ENCODE measurements at regions not wholly inside any gene's neighbourhood (a gene's known extent, or its start where the extent isn't known, plus 50 kb on each side); places are given as distances from the start of the nearest gene placed in this dataset.
"Not testable (repeated sequence)": the region's sequence is repeated elsewhere in the genome, so short reads cannot be mapped to it uniquely, and the experiment has no call there.

- TF ChIP-seq CTCF (IDR thresholded peaks at IDR 0.05; ENCODE audit: borderline replicate concordance, insufficient read depth, low read depth, low read length): no peak
- H3K4me3 ChIP-seq (ENCODE audit: low read depth, low read length): no peak overlapping the region
Measured at GRCh38 chr6:4433199-4433598, 297.8 kb upstream of the ECI2 start.

- H3K4me3 ChIP-seq (ENCODE audit: low read depth, low read length): no peak overlapping the region
- no peak for TF ChIP-seq CTCF (IDR thresholded peaks at IDR 0.05; ENCODE audit: borderline replicate concordance, insufficient read depth, low read depth, low read length)
Measured at GRCh38 chr6:4426968-4427367, 291.6 kb upstream of the ECI2 start.

- H3K4me3 ChIP-seq (ENCODE audit: low read depth, low read length): no peak overlapping the region
- no peak for TF ChIP-seq CTCF (IDR thresholded peaks at IDR 0.05; ENCODE audit: borderline replicate concordance, insufficient read depth, low read depth, low read length)
Measured at GRCh38 chr6:4421837-4422236, 286.5 kb upstream of the ECI2 start.

- no peak overlapping the region for H3K4me3 ChIP-seq (ENCODE audit: low read depth, low read length)
- no peak for TF ChIP-seq CTCF (IDR thresholded peaks at IDR 0.05; ENCODE audit: borderline replicate concordance, insufficient read depth, low read depth, low read length)
Measured at GRCh38 chr6:4420160-4420865, 284.9 kb upstream of the ECI2 start.

- TF ChIP-seq CTCF (IDR thresholded peaks at IDR 0.05; ENCODE audit: borderline replicate concordance, insufficient read depth, low read depth, low read length): no peak
- no peak overlapping the region for H3K4me3 ChIP-seq (ENCODE audit: low read depth, low read length)
Measured at GRCh38 chr6:4415549-4415948, 280.2 kb upstream of the ECI2 start.

GRCh38 chr6:4414078-4414477 lies 278.7 kb upstream of the ECI2 start:
- not testable (repeated sequence) for H3K4me3 ChIP-seq (ENCODE audit: low read depth, low read length)

- no peak overlapping the region for H3K4me3 ChIP-seq (ENCODE audit: low read depth, low read length)
- no peak for TF ChIP-seq CTCF (IDR thresholded peaks at IDR 0.05; ENCODE audit: borderline replicate concordance, insufficient read depth, low read depth, low read length)
Measured at GRCh38 chr6:4413073-4413472, 277.7 kb upstream of the ECI2 start.

Data from GM12875 (cell line).